AG09319 (cell line): ENCODE measurements at regions not wholly inside any gene's neighbourhood (a gene's known extent, or its start where the extent isn't known, plus 50 kb on each side); places are given as distances from the start of the nearest gene placed in this dataset.

Source experiments
- DNase-seq: peaks from one replicate; pipeline ENCODE4 v3.0.0-alpha.2; 2010; ENCODE audit warnings: low read depth; ENCODE audit errors: extremely low read depth
- TF ChIP-seq, protein P1 (sequence below): IDR thresholded peaks from 2 replicates; pipeline ENCODE4 v1.5.1; 2011; ENCODE audit warnings: low read depth, mild to moderate bottlenecking, inconsistent platforms, low read length, moderate library complexity

- TF ChIP-seq, protein P1, sequence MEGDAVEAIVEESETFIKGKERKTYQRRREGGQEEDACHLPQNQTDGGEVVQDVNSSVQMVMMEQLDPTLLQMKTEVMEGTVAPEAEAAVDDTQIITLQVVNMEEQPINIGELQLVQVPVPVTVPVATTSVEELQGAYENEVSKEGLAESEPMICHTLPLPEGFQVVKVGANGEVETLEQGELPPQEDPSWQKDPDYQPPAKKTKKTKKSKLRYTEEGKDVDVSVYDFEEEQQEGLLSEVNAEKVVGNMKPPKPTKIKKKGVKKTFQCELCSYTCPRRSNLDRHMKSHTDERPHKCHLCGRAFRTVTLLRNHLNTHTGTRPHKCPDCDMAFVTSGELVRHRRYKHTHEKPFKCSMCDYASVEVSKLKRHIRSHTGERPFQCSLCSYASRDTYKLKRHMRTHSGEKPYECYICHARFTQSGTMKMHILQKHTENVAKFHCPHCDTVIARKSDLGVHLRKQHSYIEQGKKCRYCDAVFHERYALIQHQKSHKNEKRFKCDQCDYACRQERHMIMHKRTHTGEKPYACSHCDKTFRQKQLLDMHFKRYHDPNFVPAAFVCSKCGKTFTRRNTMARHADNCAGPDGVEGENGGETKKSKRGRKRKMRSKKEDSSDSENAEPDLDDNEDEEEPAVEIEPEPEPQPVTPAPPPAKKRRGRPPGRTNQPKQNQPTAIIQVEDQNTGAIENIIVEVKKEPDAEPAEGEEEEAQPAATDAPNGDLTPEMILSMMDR = no peak
- no peak for DNase-seq
Measured at GRCh38 chr6:163901681-163902080, 487.2 kb downstream of the QKI start.

GRCh38 chr6:163900570-163900969 lies 486.1 kb downstream of the QKI start:
- DNase-seq = no peak
- TF ChIP-seq, protein P1 = no peak

- TF ChIP-seq, protein P1 = no peak
- DNase-seq = no peak
Measured at GRCh38 chr6:163897669-163898068, 483.2 kb downstream of the QKI start.

DNA sequence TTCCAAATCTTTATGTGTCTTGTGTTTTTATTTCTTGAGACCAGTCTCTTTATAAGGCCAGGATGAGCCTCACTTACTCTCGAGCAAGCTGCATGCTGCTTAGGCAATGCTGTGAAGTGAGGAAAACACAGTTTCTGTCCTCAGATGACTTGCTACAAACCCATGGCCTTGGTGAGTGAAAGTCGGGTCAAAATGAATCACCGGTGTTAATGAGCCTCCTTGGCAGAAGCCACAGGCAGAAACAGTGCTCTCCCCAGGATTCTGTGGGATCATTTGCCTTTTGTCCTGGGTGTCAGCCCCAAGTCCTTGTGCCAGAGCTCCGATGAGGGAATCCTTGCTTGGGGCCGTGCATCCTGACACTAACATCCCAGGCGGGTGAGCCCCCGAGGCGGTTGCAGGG lies 482.5 kb downstream of the QKI start:
- DNase-seq = no peak
- TF ChIP-seq, protein P1 = no peak

- TF ChIP-seq, protein P1 = no peak
Measured at GRCh38 chr6:163895162-163895561, 480.6 kb downstream of the QKI start.

GRCh38 chr6:163893609-163894189 lies 479.2 kb downstream of the QKI start:
- DNase-seq = no peak
- TF ChIP-seq, protein P1 = no peak

More at GRCh38 chr6:163895162-163895561, 480.6 kb downstream of the QKI start:
- DNase-seq = no peak

- no peak for DNase-seq
- TF ChIP-seq, protein P1 = no peak
Measured at GRCh38 chr6:163892824-163893561, 478.5 kb downstream of the QKI start.
